ENCODE measurements at regions not wholly inside any gene's neighbourhood (a gene's known extent, or its start where the extent isn't known, plus 50 kb on each side); places are given as distances from the start of the nearest gene placed in this dataset.

- TF ChIP-seq ZFP3 (CRISPR knock-in tag; IDR thresholded peaks at IDR 0.05) (no peak), ZFP30 (CRISPR knock-in tag; IDR thresholded peaks at IDR 0.05) (no peak), ZNF565 (CRISPR knock-in tag; conservative IDR thresholded peaks at IDR 0.05; ENCODE audit: low read depth) (no peak), ISL1 (CRISPR knock-in tag; IDR thresholded peaks at IDR 0.05) (no peak), RARB (CRISPR knock-in tag; IDR thresholded peaks at IDR 0.05) (no peak), ZNF8 (CRISPR knock-in tag; IDR thresholded peaks at IDR 0.05) (no peak), PPARA (CRISPR knock-in tag; IDR thresholded peaks at IDR 0.05; ENCODE audit: borderline replicate concordance) (no peak), TCF4 (CRISPR knock-in tag; IDR thresholded peaks at IDR 0.05; ENCODE audit: borderline replicate concordance) (no peak), CSRNP3 (CRISPR knock-in tag; IDR thresholded peaks at IDR 0.05) (no peak), ESRRG (CRISPR knock-in tag; IDR thresholded peaks at IDR 0.05) (no peak), PATZ1 (CRISPR knock-in tag; IDR thresholded peaks at IDR 0.05; ENCODE audit: borderline replicate concordance) (no peak), ARNTL (CRISPR knock-in tag; IDR thresholded peaks at IDR 0.05; ENCODE audit: borderline replicate concordance, low read depth) (no peak), SNAI2 (CRISPR knock-in tag; IDR thresholded peaks at IDR 0.05) (no peak)
- TF ChIP-seq, protein P1, sequence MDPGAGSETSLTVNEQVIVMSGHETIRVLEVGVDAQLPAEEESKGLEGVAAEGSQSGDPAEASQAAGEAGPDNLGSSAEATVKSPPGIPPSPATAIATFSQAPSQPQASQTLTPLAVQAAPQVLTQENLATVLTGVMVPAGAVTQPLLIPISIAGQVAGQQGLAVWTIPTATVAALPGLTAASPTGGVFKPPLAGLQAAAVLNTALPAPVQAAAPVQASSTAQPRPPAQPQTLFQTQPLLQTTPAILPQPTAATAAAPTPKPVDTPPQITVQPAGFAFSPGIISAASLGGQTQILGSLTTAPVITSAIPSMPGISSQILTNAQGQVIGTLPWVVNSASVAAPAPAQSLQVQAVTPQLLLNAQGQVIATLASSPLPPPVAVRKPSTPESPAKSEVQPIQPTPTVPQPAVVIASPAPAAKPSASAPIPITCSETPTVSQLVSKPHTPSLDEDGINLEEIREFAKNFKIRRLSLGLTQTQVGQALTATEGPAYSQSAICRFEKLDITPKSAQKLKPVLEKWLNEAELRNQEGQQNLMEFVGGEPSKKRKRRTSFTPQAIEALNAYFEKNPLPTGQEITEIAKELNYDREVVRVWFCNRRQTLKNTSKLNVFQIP (CRISPR knock-in tag; IDR thresholded peaks at IDR 0.05; ENCODE audit: borderline replicate concordance, low read depth), result no peak
Observed at GRCh38 chrX:22742174-22742573, 257.6 kb upstream of the DDX53 start.
